ENCODE measurements at regions not wholly inside any gene's neighbourhood (a gene's known extent, or its start where the extent isn't known, plus 50 kb on each side); places are given as distances from the start of the nearest gene placed in this dataset.

- H3K9me3 Mint-ChIP-seq (ENCODE audit: low read depth, unreplicated experiment), result no peaks in the 10 kb centered on the region
- H3K36me3 Mint-ChIP-seq (ENCODE audit: insufficient read depth, unreplicated experiment), result no peaks in the 10 kb centered on the region
- CTCF ChIA-PET, result no interaction called here
- no TSS peak for BruUV-seq (replicated peaks)
- no peak overlapping the region for H3K27ac Mint-ChIP-seq (ENCODE audit: unreplicated experiment)
- no peak overlapping the region for H3K4me3 Mint-ChIP-seq (ENCODE audit: low read depth, unreplicated experiment)
- no peaks in the 10 kb centered on the region for H3K4me1 Mint-ChIP-seq (ENCODE audit: low read depth, unreplicated experiment)
- no peaks in the 10 kb centered on the region for H3K27me3 Mint-ChIP-seq (ENCODE audit: unreplicated experiment)
- no peak for DNase-seq
- no peak for TF ChIP-seq CTCF (IDR thresholded peaks at IDR 0.05; ENCODE audit: unreplicated experiment)
- intact Hi-C loops (cut with micrococcal nuclease; ENCODE audit: unreplicated experiment), result no loop called here
Observed at GRCh38 chr2:16046649-16047048, 106.3 kb downstream of the MYCN start.

- intact Hi-C loops (cut with micrococcal nuclease; ENCODE audit: unreplicated experiment), result no loop called here
- TF ChIP-seq CTCF (IDR thresholded peaks at IDR 0.05; ENCODE audit: unreplicated experiment), result no peak
- H3K9me3 Mint-ChIP-seq (ENCODE audit: low read depth, unreplicated experiment), result no peaks in the 10 kb centered on the region
Observed at GRCh38 chr2:16045653-16046352, 105.5 kb downstream of the MYCN start.

GRCh38 chr2:16044946-16045456 is 104.7 kb downstream of the MYCN start:
- BruUV-seq (replicated peaks), result no TSS peak
- intact Hi-C loops (cut with micrococcal nuclease; ENCODE audit: unreplicated experiment), result no loop called here
- H3K27ac Mint-ChIP-seq (ENCODE audit: unreplicated experiment), result no peak overlapping the region
- H3K4me1 Mint-ChIP-seq (ENCODE audit: low read depth, unreplicated experiment), result no peaks in the 10 kb centered on the region
- H3K27me3 Mint-ChIP-seq (ENCODE audit: unreplicated experiment), result peaks cover 5% of the 10 kb centered on the region
- no peaks in the 10 kb centered on the region for H3K36me3 Mint-ChIP-seq (ENCODE audit: insufficient read depth, unreplicated experiment)
- no peak for TF ChIP-seq CTCF (IDR thresholded peaks at IDR 0.05; ENCODE audit: unreplicated experiment)
- no peak overlapping the region for H3K4me3 Mint-ChIP-seq (ENCODE audit: low read depth, unreplicated experiment)
- CTCF ChIA-PET, result no interaction called here
- DNase-seq, result no peak
- no peaks in the 10 kb centered on the region for H3K9me3 Mint-ChIP-seq (ENCODE audit: low read depth, unreplicated experiment)

More at GRCh38 chr2:16045653-16046352, 105.5 kb downstream of the MYCN start:
- CTCF ChIA-PET, result no interaction called here
- Mint-ChIP-seq H3K27me3 (ENCODE audit: unreplicated experiment) (no peaks in the 10 kb centered on the region), H3K36me3 (ENCODE audit: insufficient read depth, unreplicated experiment) (no peaks in the 10 kb centered on the region), H3K4me3 (ENCODE audit: low read depth, unreplicated experiment) (no peak overlapping the region), H3K27ac (ENCODE audit: unreplicated experiment) (no peak overlapping the region), H3K4me1 (ENCODE audit: low read depth, unreplicated experiment) (no peaks in the 10 kb centered on the region)
- DNase-seq, result no peak
- no TSS peak for BruUV-seq (replicated peaks)

GRCh38 chr2:16043627-16044026 is 103.3 kb downstream of the MYCN start:
- Mint-ChIP-seq H3K4me3 (ENCODE audit: low read depth, unreplicated experiment) (no peak overlapping the region), H3K27ac (ENCODE audit: unreplicated experiment) (no peak overlapping the region), H3K9me3 (ENCODE audit: low read depth, unreplicated experiment) (no peaks in the 10 kb centered on the region), H3K27me3 (ENCODE audit: unreplicated experiment) (peaks cover 19% of the 10 kb centered on the region), H3K4me1 (ENCODE audit: low read depth, unreplicated experiment) (no peaks in the 10 kb centered on the region), H3K36me3 (ENCODE audit: insufficient read depth, unreplicated experiment) (no peaks in the 10 kb centered on the region)
- intact Hi-C loops (cut with micrococcal nuclease; ENCODE audit: unreplicated experiment), result no loop called here
- no peak for DNase-seq
- TF ChIP-seq CTCF (IDR thresholded peaks at IDR 0.05; ENCODE audit: unreplicated experiment), result no peak
- CTCF ChIA-PET, result no interaction called here
- no TSS peak for BruUV-seq (replicated peaks)

All from Calu3 (cell line).